ENCODE measurements at regions not wholly inside any gene's neighbourhood (a gene's known extent, or its start where the extent isn't known, plus 50 kb on each side); places are given as distances from the start of the nearest gene placed in this dataset.
"Not testable (repeated sequence)": the region's sequence is repeated elsewhere in the genome, so short reads cannot be mapped to it uniquely, and the experiment has no call there.

DNA sequence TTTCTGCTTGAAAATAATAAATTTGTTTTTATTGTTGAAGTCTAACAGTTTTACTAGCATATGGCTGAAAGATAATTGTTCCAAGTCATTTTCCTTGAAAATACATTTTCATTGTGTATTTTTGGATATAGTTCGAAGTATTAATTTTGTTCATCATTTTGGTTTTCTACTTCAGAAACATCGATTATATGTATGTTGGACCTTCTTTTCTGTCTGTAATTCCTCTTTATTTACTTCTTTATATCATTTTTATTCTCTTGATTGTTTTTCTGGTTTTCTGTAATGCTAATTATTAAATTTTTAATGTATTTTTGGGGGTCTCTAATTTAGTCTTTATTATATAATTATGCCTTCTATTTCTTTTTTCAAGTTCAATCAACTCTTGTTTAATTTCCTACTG is 407.1 kb upstream of the FRG1 start:
- H3K27me3 Mint-ChIP-seq = no peaks in the 10 kb centered on the region
- no peaks in the 10 kb centered on the region for H3K4me1 Mint-ChIP-seq

DNA sequence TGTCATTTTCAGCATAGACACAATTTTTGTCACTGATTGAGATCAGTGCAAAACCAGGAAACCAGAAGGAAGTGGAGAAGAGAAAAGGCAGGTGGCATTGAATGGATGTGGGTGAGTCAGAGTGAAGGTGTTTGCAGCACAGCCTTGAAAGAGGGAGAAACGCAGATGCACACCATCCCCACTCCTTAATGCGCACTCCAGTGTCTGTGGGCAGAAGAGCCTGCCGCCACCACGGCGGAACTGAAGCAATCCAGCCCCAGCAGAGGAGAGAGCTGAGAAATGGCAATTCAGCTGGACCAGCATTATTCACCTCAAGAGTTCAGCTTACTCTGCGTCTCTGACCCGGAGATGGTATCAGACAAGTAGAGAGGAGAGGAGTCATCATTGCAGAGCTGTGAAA is 393.1 kb upstream of the FRG1 start:
- no peaks in the 10 kb centered on the region for H3K4me1 Mint-ChIP-seq
- H3K9me3 Mint-ChIP-seq = no peaks in the 10 kb centered on the region
- H3K27me3 Mint-ChIP-seq = no peaks in the 10 kb centered on the region
- no peak overlapping the region for H3K27ac Mint-ChIP-seq
- H3K36me3 Mint-ChIP-seq = no peaks in the 10 kb centered on the region
- H3K4me3 Mint-ChIP-seq = no peak overlapping the region
- no peak for DNase-seq

More for the DNA sequence above, 407.1 kb upstream of the FRG1 start:
- Mint-ChIP-seq H3K4me3 (no peak overlapping the region), H3K9me3 (peaks cover 13% of the 10 kb centered on the region), H3K36me3 (no peaks in the 10 kb centered on the region), H3K27ac (no peak overlapping the region)
- DNase-seq = no peak

DNA sequence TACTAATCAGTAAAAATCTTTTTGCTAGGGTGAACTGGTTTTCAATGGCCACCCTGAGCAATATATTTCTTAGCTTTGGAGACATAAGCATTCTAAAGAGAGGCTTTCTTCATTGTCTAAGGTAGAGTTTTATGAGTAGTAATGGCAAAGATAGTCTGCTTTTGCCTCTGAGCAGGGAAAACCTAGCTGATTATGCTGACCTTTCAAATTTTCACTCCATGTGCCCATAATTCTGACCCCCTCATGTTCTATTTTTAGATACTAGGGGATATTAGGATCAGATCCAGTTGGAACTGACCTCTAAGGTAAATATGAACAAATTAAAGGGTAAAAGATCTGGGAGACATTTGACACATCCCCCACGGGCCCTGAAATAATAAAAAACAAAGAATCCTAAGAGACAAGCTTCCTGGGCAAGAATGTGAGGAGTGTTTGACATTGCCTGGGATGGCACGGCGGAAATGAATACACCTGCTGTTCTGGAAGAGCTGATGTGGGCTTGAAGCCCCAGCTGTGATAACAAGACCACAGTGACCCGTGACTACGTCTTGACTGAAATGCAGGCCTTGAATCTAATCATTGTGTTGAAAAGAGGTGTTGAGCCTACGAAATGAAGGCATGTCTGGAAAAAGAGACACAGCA is 392.1 kb upstream of the FRG1 start:
- no peaks in the 10 kb centered on the region for H3K36me3 Mint-ChIP-seq
- no peaks in the 10 kb centered on the region for H3K9me3 Mint-ChIP-seq
- H3K27me3 Mint-ChIP-seq = no peaks in the 10 kb centered on the region
- H3K27ac Mint-ChIP-seq = no peak overlapping the region
- no peaks in the 10 kb centered on the region for H3K4me1 Mint-ChIP-seq
- no peak overlapping the region for H3K4me3 Mint-ChIP-seq
- no peak for DNase-seq

DNA sequence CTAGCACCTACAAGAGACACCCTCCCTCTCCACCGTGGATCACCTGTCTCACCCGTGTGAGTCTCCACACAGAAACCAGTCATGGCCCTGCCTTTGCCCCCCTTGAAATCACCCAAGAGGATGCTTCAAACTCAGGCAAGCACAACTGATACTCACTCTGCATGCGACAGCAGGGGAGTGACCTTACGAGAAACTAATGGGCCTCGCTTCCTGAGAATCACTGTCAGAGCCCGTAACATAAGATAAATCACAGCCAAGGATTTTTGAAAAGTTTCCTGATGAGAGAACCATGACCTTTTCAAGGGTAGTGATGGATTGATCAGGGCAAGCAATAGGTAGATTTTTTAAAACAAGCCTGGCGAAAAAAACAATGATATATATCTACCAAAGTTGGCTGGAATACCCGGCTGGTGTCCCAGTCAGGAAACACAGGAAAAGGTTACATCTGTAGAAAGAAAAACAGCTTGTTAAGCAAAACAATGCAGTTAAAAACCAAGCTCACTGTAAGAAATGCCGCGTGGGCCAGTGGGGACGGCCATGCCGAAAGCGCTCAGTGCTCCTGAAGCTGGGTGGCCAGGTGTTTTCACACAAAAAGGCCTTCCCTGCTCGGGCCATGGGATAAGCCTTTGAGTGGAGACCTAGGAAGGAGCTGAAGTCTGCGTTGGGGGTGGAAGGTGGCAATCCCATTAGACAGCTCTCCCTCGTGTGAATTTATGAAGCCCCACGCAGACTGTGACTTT is 388.6 kb upstream of the FRG1 start:
- DNase-seq, H3K27ac Mint-ChIP-seq, H3K27me3 Mint-ChIP-seq, H3K4me1 Mint-ChIP-seq, H3K9me3 Mint-ChIP-seq, H3K36me3 Mint-ChIP-seq, H3K4me3 Mint-ChIP-seq: not testable (repeated sequence)

DNA sequence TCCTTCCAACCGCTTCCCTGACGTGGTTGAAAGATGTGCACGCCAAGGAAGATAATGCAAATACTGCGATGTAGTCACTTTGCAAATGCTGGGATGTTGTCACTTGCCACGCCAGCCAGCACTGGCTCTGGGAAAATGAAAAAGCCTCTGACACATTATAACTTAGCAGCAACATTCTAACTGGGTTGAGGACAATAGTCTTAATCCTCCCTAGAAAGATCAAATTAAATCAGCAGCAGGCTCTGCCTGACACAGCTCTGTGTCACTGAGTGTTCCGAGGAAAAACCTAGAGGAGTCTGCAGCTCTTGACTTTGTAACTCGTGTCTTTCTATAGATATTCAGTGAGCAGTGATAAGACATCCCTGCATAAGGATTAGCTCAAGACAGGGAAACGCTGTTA is 380.1 kb upstream of the FRG1 start:
- H3K36me3 Mint-ChIP-seq, H3K4me1 Mint-ChIP-seq, DNase-seq, H3K27me3 Mint-ChIP-seq, H3K4me3 Mint-ChIP-seq, H3K9me3 Mint-ChIP-seq, H3K27ac Mint-ChIP-seq: not testable (repeated sequence)

DNA sequence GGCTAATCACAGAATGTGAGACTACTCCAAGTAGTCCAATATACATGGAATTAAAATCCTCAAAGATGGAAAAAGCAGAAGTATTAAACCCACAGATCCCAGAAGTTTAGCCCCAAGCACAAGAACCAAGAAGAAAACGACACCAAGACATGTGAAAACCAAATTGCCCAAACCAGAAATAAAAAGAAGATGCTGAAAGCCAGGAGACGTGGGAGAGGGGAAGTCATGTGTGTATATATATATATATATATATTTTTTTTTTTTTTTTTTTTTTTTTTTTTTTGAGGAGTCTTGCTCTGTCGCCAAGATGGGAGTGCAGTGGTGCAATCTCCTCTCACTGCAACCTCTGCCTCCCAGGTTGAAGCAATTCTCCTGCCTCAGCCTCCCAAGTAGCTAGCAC is 376.9 kb upstream of the FRG1 start:
- H3K36me3 Mint-ChIP-seq, H3K4me3 Mint-ChIP-seq, H3K9me3 Mint-ChIP-seq, H3K27me3 Mint-ChIP-seq, H3K27ac Mint-ChIP-seq, DNase-seq, H3K4me1 Mint-ChIP-seq: not testable (repeated sequence)

DNA sequence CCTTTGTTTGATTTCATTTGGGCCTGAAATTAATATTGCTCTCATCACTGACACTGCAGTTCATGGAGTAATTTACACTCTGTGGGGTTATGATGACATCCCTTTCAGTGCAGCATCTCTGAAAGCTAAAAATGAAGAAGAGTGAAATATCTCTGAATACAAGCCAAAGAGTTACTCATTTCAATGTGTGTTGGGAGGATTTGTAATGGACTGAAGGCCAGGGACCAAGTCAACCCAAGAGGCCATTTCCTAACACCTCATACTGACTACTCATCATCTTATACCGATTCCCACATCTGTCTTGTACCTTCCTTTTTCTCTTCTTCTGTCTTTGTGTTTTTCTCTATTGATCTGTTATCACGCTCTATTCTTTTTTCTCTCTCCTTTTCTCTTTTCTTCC is 374.4 kb upstream of the FRG1 start:
- H3K27me3 Mint-ChIP-seq, H3K27ac Mint-ChIP-seq, DNase-seq, H3K36me3 Mint-ChIP-seq, H3K4me1 Mint-ChIP-seq, H3K9me3 Mint-ChIP-seq, H3K4me3 Mint-ChIP-seq: not testable (repeated sequence)

DNA sequence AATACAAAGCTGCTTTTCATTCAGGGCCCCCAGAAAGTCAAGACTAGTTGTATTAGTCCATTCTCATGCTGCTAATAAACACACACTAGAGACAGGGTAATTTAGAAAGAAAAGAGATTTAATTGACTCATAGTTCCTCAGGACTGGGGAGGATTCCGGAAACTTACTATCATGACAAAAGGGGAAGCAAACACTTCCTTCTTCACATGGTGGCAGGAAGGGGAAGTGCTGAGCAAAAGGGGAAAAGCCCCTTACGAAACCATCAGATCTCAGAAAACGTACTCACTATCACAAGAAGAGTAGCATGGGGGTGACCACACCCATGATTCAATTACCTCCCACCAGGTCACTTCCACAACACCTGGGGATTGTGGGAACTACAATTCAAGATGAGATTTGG is 373.8 kb upstream of the FRG1 start:
- H3K27me3 Mint-ChIP-seq, DNase-seq, H3K4me1 Mint-ChIP-seq, H3K9me3 Mint-ChIP-seq, H3K4me3 Mint-ChIP-seq, H3K27ac Mint-ChIP-seq, H3K36me3 Mint-ChIP-seq: not testable (repeated sequence)

DNA sequence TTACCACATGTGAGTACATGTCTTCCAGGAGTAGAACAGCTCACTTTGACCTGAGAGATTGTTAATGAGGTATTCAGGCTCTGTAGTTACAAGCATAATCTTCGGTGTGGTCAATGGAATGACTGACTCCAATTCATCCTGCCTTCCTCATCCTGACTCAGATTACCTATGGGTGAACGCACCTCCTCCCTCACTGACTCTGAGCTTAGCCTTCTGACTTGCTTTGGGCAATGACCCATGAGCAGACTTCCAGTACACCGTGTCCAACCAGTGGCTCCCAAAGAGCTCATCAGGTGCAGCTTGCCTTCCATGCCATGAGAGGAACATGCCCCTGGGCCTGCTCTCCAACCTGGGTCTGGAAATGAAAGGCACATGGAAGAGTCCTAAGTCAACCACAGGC is 361.0 kb upstream of the FRG1 start:
- H3K4me1 Mint-ChIP-seq, H3K4me3 Mint-ChIP-seq, H3K9me3 Mint-ChIP-seq, H3K27me3 Mint-ChIP-seq, H3K27ac Mint-ChIP-seq, DNase-seq, H3K36me3 Mint-ChIP-seq: not testable (repeated sequence)

DNA sequence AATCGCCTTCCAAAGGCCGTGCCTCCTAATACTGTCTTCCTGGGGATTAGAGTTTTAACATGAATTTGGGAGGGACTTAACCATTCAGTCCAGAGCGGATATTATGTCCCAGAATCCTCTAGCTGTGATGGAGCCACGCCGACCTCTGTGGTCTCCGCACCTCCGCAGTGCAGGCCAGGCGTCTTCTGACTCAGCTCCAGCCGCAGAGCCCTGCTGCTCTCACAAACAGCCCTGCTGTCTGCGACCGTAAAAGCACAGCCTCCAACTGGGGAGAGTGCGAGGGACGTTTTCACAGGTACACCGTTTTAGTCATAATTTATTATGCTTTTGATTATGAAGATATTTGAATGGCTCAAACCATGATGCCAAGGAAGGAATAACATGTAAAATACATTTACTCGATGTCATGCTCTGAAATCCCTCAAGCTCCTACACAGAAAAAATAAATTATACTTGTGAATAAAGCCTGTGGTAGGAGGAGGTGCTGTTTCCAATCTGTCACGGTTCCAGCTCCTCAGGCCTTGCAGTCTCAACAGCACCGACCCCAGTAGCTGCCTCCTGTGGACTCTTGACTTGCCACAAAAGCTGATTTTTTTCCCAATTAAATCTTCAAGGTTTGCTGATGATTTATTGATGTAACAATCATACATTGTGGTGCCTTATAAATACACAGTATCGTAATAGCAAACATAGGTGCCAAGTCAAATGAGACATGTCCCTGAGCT is 353.6 kb upstream of the FRG1 start:
- H3K27me3 Mint-ChIP-seq, H3K36me3 Mint-ChIP-seq, H3K27ac Mint-ChIP-seq, H3K9me3 Mint-ChIP-seq, DNase-seq, H3K4me1 Mint-ChIP-seq, H3K4me3 Mint-ChIP-seq: not testable (repeated sequence)

DNA sequence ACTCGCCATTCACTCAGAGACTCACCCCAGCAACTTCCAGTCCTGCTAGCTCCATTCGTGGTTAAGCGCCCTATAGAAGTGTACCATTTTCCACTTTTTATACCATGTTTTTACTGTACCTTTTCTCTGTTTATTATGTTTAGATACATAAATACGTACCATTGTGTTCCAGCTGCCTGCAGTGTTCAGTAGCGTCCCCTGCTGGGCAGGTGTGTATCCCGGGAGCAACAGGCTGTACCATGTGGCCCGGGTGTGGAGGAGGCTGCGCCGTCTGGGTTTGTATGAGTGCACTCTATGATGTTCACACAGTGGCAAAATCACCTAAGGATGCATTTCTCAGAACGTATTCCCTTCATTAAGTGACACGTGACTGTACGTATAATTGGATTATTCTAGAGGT is 351.5 kb upstream of the FRG1 start:
- H3K27me3 Mint-ChIP-seq, H3K4me1 Mint-ChIP-seq: not testable (repeated sequence)

DNA sequence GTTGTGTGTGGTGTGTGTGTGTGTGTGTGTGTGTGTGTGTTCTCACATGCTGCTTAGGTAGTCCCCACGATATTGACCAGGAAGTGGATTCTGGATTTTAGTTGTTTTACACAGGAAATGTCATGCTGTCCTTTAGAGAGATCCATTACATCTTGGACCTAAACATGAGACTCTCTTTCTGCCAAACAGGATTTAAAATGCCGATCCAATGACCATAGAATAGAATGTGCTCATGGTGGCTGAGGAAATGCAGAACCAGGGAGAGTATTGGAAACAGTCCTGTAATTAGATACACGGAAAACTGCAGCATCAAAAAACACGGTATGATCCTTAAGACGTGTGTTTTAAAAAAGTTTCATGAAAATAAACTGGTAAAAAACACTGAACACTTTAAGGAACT is 347.8 kb upstream of the FRG1 start:
- H3K4me3 Mint-ChIP-seq = no peak overlapping the region
- DNase-seq = no peak
- no peaks in the 10 kb centered on the region for H3K27me3 Mint-ChIP-seq
- no peaks in the 10 kb centered on the region for H3K9me3 Mint-ChIP-seq
- no peaks in the 10 kb centered on the region for H3K36me3 Mint-ChIP-seq
- no peaks in the 10 kb centered on the region for H3K4me1 Mint-ChIP-seq
- H3K27ac Mint-ChIP-seq = no peak overlapping the region

More for the DNA sequence above, 351.5 kb upstream of the FRG1 start:
- H3K36me3 Mint-ChIP-seq, H3K4me3 Mint-ChIP-seq, DNase-seq, H3K27ac Mint-ChIP-seq, H3K9me3 Mint-ChIP-seq: not testable (repeated sequence)

DNA sequence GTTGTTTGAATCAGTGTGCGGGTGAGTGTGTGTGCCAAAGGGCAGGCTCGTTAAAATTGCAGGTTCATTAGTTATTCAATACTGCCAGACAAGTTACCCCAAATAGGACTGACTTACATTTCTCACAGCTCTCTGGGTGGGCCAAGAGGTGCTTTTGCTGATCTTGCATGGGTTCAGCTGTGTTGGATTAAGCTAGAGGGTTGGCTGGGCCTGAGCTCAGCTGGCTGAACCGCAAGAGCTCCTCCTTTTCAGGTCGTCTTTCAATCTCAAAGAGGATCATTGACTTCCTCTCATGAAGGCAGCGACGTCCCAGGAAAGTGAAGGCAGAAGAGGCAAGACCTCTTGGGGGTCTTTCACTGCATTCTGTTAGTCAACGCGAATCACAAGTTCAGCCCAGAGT is 343.3 kb upstream of the FRG1 start:
- DNase-seq = no peak
- Mint-ChIP-seq H3K4me3 (no peak overlapping the region), H3K36me3 (no peaks in the 10 kb centered on the region), H3K27ac (no peak overlapping the region), H3K9me3 (no peaks in the 10 kb centered on the region), H3K4me1 (no peaks in the 10 kb centered on the region), H3K27me3 (no peaks in the 10 kb centered on the region)

DNA sequence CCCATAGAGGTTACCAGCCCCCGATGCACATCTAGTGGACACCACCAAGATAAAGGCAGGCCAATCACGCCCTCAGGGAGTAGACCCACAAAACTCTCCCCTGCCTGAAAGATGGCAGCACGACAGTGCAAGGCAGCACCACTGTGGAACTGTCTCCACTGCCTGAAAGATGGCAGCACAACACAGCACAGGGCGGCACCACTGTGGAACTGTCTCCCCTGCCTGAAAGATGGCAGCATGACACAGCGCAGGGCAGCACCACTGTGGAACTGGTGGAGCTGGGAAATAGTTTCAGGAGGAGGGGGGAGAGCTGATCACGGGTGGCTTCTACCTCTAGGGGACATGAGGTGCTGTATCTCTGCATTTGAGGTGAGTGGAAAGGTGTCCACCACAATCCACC is 340.4 kb upstream of the FRG1 start:
- Mint-ChIP-seq H3K4me1 (no peaks in the 10 kb centered on the region), H3K36me3 (no peaks in the 10 kb centered on the region), H3K4me3 (no peak overlapping the region), H3K27ac (no peak overlapping the region), H3K9me3 (no peaks in the 10 kb centered on the region), H3K27me3 (no peaks in the 10 kb centered on the region)
- DNase-seq = no peak

DNA sequence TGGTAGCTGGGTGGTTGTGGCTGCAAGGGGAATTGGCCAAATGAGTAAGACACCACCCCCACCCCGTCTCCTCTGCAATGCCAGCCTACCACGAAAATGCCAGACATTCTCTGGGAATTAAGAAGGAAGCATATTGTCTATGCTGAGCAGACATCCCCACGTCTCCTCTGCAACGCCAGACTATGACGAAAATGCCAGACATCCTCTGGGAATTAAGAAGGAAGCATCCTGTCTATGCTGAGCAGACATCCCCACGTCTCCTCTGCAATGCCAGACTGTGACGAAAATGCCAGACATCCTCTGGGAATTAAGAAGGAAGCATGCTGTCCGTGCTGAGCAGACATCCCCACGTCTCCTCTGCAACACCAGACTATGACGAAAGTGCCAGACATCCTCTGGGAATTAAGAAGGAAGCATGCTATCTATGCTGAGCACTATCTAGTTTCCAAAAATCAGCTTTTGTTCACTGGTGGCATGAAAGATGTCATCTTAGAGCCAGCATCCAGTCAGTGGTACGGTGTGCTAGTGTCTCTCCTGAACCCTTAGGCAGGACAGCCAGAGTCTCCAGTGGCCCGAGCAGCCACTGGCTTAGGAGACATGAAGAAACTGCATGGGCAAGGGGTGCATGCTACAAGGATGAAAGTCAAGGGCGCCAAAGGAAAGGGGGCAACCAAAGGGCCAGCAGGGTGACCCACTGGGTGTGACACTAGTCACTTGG is 339.8 kb upstream of the FRG1 start:
- Mint-ChIP-seq H3K4me1 (no peaks in the 10 kb centered on the region), H3K27me3 (no peaks in the 10 kb centered on the region), H3K36me3 (no peaks in the 10 kb centered on the region), H3K9me3 (no peaks in the 10 kb centered on the region), H3K27ac (no peak overlapping the region), H3K4me3 (no peak overlapping the region)
- DNase-seq = no peak
